ENCODE measurements at regions not wholly inside any gene's neighbourhood (a gene's known extent, or its start where the extent isn't known, plus 50 kb on each side); places are given as distances from the start of the nearest gene placed in this dataset.

- TF ChIP-seq POLR2A (IDR thresholded peaks at IDR 0.05): no peak
- no peak for TF ChIP-seq POLR2AphosphoS5 (IDR thresholded peaks at IDR 0.05)
- TF ChIP-seq EP300 (IDR thresholded peaks at IDR 0.05): no peak
- no peak for TF ChIP-seq CTCF (IDR thresholded peaks at IDR 0.05)
- no peak for DNase-seq
- Histone ChIP-seq H3K9me3 (no peaks in the 10 kb centered on the region), H3K27ac (no peak overlapping the region), H3K4me1 (no peaks in the 10 kb centered on the region), H3K36me3 (no peaks in the 10 kb centered on the region), H3K4me3 (no peak overlapping the region), H3K27me3 (no peaks in the 10 kb centered on the region)
- 76 to 84% methylated on average over 2 of the region's 2 CpGs for WGBS, 2 donors
- intact Hi-C loops (cut with DNase I): no loop called here
These were observed 167.2 kb upstream of the WDR1 start for GRCh38 chr4:10283761-10284160.

- Histone ChIP-seq H3K27me3 (no peaks in the 10 kb centered on the region), H3K36me3 (no peaks in the 10 kb centered on the region), H3K9me3 (no peaks in the 10 kb centered on the region), H3K27ac (no peak overlapping the region), H3K4me1 (no peaks in the 10 kb centered on the region), H3K4me3 (no peak overlapping the region)
- no peak for DNase-seq
- intact Hi-C loops (cut with DNase I): no loop called here
- WGBS, 2 donors: 57 to 72% methylated on average over 3 of the region's 3 CpGs
- TF ChIP-seq POLR2AphosphoS5 (IDR thresholded peaks at IDR 0.05): no peak
- TF ChIP-seq EP300 (IDR thresholded peaks at IDR 0.05): no peak
- no peak for TF ChIP-seq POLR2A (IDR thresholded peaks at IDR 0.05)
- no peak for TF ChIP-seq CTCF (IDR thresholded peaks at IDR 0.05)
These were observed 165.4 kb upstream of the WDR1 start for GRCh38 chr4:10281996-10282395.

- WGBS, 2 donors: 89 to 94% methylated on average over 7 of the region's 7 CpGs
These were observed 162.7 kb upstream of the WDR1 start for GRCh38 chr4:10279261-10279660.

GRCh38 chr4:10278071-10278470, 161.5 kb upstream of the WDR1 start:
- no peaks in the 10 kb centered on the region for H3K36me3 ChIP-seq
- H3K27me3 ChIP-seq: no peaks in the 10 kb centered on the region
- TF ChIP-seq EP300 (IDR thresholded peaks at IDR 0.05) (no peak), POLR2A (IDR thresholded peaks at IDR 0.05) (no peak), CTCF (IDR thresholded peaks at IDR 0.05) (no peak), POLR2AphosphoS5 (IDR thresholded peaks at IDR 0.05) (no peak)
- H3K4me3 ChIP-seq: no peak overlapping the region
- no peaks in the 10 kb centered on the region for H3K9me3 ChIP-seq
- intact Hi-C loops (cut with DNase I): no loop called here
- no peak overlapping the region for H3K27ac ChIP-seq
- DNase-seq: no peak
- H3K4me1 ChIP-seq: no peaks in the 10 kb centered on the region
- WGBS, 2 donors: 90 to 95% methylated on average over 5 of the region's 5 CpGs

More at GRCh38 chr4:10279261-10279660, 162.7 kb upstream of the WDR1 start:
- intact Hi-C loops (cut with DNase I): no loop called here
- Histone ChIP-seq H3K27me3 (no peaks in the 10 kb centered on the region), H3K36me3 (no peaks in the 10 kb centered on the region), H3K27ac (no peak overlapping the region), H3K4me1 (no peaks in the 10 kb centered on the region), H3K9me3 (no peaks in the 10 kb centered on the region), H3K4me3 (no peak overlapping the region)
- no peak for DNase-seq
- TF ChIP-seq CTCF (IDR thresholded peaks at IDR 0.05) (no peak), POLR2AphosphoS5 (IDR thresholded peaks at IDR 0.05) (no peak), EP300 (IDR thresholded peaks at IDR 0.05) (no peak), POLR2A (IDR thresholded peaks at IDR 0.05) (no peak)

GRCh38 chr4:10276152-10276551, 159.6 kb upstream of the WDR1 start:
- no peaks in the 10 kb centered on the region for H3K9me3 ChIP-seq
- no peak for DNase-seq
- intact Hi-C loops (cut with DNase I): no loop called here
- no peak for TF ChIP-seq POLR2AphosphoS5 (IDR thresholded peaks at IDR 0.05)
- H3K4me1 ChIP-seq: no peaks in the 10 kb centered on the region
- no peaks in the 10 kb centered on the region for H3K27me3 ChIP-seq
- H3K36me3 ChIP-seq: no peaks in the 10 kb centered on the region
- H3K27ac ChIP-seq: no peak overlapping the region
- no peak overlapping the region for H3K4me3 ChIP-seq
- 88 to 90% methylated on average over 4 of the region's 4 CpGs for WGBS, 2 donors
